ENCODE measurements at regions not wholly inside any gene's neighbourhood (a gene's known extent, or its start where the extent isn't known, plus 50 kb on each side); places are given as distances from the start of the nearest gene placed in this dataset.

DNA sequence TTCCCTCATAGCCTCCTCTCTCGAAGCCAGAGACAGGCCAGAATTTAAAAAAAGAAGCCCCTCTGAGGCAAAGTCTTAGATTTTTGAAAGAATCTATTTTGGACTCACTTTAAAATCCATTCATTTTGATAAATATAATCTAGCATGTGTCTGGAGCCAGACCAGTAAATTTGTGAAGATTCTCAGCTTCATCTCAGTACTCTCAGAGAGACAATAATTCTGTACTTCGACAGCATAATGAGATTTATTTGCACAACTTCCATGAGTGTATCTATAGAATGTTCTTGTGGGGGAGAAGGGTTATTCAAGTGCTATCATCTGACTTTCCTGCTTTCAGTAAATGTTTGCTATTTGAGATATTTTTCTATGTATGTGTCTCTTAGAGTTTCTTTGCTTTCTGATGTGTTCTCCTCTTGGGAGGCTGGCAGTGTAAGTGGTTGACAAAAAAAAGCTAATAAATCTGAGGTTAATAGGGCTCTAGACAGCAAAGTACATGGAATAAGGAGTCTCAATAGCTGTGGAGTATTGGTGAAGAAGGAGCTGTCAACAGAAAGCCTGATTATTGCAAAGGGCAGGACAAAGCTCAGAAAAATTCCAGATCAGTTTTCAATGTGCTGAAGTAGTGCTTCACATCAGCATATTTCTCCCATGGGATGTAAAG lies 223.0 kb downstream of the PTBP2 start (continued):
- TF ChIP-seq, protein P1, sequence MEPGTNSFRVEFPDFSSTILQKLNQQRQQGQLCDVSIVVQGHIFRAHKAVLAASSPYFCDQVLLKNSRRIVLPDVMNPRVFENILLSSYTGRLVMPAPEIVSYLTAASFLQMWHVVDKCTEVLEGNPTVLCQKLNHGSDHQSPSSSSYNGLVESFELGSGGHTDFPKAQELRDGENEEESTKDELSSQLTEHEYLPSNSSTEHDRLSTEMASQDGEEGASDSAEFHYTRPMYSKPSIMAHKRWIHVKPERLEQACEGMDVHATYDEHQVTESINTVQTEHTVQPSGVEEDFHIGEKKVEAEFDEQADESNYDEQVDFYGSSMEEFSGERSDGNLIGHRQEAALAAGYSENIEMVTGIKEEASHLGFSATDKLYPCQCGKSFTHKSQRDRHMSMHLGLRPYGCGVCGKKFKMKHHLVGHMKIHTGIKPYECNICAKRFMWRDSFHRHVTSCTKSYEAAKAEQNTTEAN (CRISPR knock-in tag; IDR thresholded peaks at IDR 0.05), result no peak
- TF ChIP-seq GRHL2 (CRISPR knock-in tag; IDR thresholded peaks at IDR 0.05; ENCODE audit: insufficient replicate concordance, severe bottlenecking), result no peak
- TF ChIP-seq, protein P2, sequence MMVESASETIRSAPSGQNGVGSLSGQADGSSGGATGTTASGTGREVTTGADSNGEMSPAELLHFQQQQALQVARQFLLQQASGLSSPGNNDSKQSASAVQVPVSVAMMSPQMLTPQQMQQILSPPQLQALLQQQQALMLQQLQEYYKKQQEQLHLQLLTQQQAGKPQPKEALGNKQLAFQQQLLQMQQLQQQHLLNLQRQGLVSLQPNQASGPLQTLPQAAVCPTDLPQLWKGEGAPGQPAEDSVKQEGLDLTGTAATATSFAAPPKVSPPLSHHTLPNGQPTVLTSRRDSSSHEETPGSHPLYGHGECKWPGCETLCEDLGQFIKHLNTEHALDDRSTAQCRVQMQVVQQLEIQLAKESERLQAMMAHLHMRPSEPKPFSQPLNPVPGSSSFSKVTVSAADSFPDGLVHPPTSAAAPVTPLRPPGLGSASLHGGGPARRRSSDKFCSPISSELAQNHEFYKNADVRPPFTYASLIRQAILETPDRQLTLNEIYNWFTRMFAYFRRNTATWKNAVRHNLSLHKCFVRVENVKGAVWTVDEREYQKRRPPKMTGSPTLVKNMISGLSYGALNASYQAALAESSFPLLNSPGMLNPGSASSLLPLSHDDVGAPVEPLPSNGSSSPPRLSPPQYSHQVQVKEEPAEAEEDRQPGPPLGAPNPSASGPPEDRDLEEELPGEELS (CRISPR knock-in tag; IDR thresholded peaks at IDR 0.05), result no peak

DNA sequence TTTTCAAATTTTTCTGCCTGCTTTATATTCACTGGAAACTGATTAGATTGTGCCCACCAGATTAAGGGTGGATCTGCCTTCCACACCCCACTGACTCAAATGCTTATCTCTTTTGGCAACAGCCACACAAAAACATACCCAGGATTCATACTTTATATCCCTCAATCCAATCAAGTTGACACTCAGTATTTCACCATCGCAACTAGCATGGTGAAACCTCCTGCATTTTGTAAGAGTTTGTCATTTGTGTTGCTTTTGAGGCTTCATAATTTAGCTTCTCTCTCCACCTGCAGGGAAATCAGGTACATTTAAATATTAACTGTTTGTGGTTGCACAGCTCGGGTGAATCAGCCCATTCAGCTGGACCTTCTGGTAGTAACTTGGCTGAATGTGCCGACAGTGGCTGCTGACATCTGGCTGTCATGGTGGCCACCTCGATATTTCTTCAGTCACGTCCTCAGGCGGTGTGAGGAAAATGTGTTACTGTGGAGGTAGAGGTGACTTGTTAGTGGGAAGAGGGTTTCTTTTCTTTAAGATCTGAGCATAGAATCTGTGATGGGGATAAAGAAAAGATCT lies 224.0 kb downstream of the PTBP2 start:
- Mint-ChIP-seq H3K36me3 (no peaks in the 10 kb centered on the region), H3K27ac (no peak overlapping the region), H3K9me3 (0 out of 2 replicates have a peak, but pooled peaks cover 3% of the 10 kb centered on the region), H3K4me1 (no peaks in the 10 kb centered on the region), H3K27me3 (ENCODE audit: low read depth) (no peaks in the 10 kb centered on the region), H3K4me3 (no peak overlapping the region)
- POLR2A ChIA-PET, result no interaction called here
- no peak for DNase-seq (ENCODE audit: low spot score)
- ATAC-seq, result no peak
- TF ChIP-seq JAZF1 (CRISPR knock-in tag; IDR thresholded peaks at IDR 0.05), result no peak
- TF ChIP-seq, protein P3, sequence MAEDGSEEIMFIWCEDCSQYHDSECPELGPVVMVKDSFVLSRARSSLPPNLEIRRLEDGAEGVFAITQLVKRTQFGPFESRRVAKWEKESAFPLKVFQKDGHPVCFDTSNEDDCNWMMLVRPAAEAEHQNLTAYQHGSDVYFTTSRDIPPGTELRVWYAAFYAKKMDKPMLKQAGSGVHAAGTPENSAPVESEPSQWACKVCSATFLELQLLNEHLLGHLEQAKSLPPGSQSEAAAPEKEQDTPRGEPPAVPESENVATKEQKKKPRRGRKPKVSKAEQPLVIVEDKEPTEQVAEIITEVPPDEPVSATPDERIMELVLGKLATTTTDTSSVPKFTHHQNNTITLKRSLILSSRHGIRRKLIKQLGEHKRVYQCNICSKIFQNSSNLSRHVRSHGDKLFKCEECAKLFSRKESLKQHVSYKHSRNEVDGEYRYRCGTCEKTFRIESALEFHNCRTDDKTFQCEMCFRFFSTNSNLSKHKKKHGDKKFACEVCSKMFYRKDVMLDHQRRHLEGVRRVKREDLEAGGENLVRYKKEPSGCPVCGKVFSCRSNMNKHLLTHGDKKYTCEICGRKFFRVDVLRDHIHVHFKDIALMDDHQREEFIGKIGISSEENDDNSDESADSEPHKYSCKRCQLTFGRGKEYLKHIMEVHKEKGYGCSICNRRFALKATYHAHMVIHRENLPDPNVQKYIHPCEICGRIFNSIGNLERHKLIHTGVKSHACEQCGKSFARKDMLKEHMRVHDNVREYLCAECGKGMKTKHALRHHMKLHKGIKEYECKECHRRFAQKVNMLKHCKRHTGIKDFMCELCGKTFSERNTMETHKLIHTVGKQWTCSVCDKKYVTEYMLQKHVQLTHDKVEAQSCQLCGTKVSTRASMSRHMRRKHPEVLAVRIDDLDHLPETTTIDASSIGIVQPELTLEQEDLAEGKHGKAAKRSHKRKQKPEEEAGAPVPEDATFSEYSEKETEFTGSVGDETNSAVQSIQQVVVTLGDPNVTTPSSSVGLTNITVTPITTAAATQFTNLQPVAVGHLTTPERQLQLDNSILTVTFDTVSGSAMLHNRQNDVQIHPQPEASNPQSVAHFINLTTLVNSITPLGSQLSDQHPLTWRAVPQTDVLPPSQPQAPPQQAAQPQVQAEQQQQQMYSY (CRISPR knock-in tag; IDR thresholded peaks at IDR 0.05), result no peak
- TF ChIP-seq ZBTB21 (CRISPR knock-in tag; IDR thresholded peaks at IDR 0.05; ENCODE audit: borderline replicate concordance), result no peak
- no peak for TF ChIP-seq RORB (CRISPR knock-in tag; IDR thresholded peaks at IDR 0.05)
- TF ChIP-seq, protein P4, sequence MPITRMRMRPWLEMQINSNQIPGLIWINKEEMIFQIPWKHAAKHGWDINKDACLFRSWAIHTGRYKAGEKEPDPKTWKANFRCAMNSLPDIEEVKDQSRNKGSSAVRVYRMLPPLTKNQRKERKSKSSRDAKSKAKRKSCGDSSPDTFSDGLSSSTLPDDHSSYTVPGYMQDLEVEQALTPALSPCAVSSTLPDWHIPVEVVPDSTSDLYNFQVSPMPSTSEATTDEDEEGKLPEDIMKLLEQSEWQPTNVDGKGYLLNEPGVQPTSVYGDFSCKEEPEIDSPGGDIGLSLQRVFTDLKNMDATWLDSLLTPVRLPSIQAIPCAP (CRISPR knock-in tag; IDR thresholded peaks at IDR 0.05), result no peak
- no peak for TF ChIP-seq MYBL2 (CRISPR knock-in tag; IDR thresholded peaks at IDR 0.05)
- TF ChIP-seq ESRRA (CRISPR knock-in tag; IDR thresholded peaks at IDR 0.05; ENCODE audit: borderline replicate concordance), result no peak
- TF ChIP-seq ZNF232 (CRISPR knock-in tag; IDR thresholded peaks at IDR 0.05), result no peak
- CTCF ChIA-PET, result no interaction called here

DNA sequence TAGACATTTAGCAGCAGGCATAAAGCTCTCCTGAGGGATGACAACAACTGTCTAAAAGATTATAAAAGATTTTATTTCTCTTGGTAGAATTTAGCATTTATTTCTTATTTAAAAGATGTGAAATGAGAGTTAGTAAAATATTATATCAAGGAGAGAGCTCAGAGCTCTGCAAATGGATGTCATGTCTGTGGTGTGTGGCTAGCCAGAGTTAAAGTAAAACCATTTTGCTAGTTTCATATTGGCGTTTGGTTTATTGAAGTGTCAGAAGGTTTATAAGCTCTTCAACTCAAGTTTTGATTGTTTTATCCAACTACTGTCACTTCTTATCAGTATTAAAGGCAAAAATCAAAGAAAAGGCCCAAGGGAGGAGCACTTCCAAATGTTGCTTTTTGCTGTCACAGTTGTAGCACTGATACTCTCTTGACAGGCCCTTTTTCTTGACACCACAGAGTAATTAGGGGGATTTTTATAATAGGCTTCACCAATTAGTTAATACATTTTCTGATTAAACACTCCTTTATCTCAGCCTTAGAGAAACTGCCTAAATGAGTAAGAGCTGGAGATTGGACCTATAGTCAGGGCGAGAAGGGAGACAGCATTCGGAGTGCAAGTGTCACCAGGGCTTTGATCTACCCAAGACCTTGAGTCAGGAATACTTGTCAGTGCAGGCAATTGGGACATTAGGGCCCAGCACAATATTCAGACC lies 233.9 kb downstream of the PTBP2 start:
- ATAC-seq (no peak), DNase-seq (ENCODE audit: low spot score) (no peak)
- no peaks in the 10 kb centered on the region for H3K27me3 Mint-ChIP-seq (ENCODE audit: low read depth)
- H3K9me3 Mint-ChIP-seq, result no peaks in the 10 kb centered on the region
- H3K36me3 Mint-ChIP-seq, result no peaks in the 10 kb centered on the region
- H3K4me3 Mint-ChIP-seq, result no peak overlapping the region
- POLR2A ChIA-PET, result no interaction called here
- H3K27ac Mint-ChIP-seq, result no peak overlapping the region
- CTCF ChIA-PET, result no interaction called here
- H3K4me1 Mint-ChIP-seq, result peaks cover 6% of the 10 kb centered on the region; the same call in 1 of the 2 replicates
- TF ChIP-seq, protein P5, sequence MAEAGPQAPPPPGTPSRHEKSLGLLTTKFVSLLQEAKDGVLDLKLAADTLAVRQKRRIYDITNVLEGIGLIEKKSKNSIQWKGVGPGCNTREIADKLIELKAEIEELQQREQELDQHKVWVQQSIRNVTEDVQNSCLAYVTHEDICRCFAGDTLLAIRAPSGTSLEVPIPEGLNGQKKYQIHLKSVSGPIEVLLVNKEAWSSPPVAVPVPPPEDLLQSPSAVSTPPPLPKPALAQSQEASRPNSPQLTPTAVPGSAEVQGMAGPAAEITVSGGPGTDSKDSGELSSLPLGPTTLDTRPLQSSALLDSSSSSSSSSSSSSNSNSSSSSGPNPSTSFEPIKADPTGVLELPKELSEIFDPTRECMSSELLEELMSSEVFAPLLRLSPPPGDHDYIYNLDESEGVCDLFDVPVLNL (CRISPR knock-in tag; IDR thresholded peaks at IDR 0.05; ENCODE audit: borderline replicate concordance, low read depth), result no peak
- TF ChIP-seq, protein P3 (CRISPR knock-in tag; IDR thresholded peaks at IDR 0.05), result no peak
- TF ChIP-seq MXD4 (CRISPR knock-in tag; IDR thresholded peaks at IDR 0.05; ENCODE audit: borderline replicate concordance), result no peak

All from WTC11 (cell line).